Stimulated activated naive CD8-positive, alpha-beta T cell treated with anti-CD3 and anti-CD28 coated beads, Interleukin-15, Interleukin-2, amounts not matched to agents 100 U/mL and 50 U/mL, for 24 hours (primary cell): ENCODE measurements at regions not wholly inside any gene's neighbourhood (a gene's known extent, or its start where the extent isn't known, plus 50 kb on each side); places are given as distances from the start of the nearest gene placed in this dataset.
"Not testable (repeated sequence)": the region's sequence is repeated elsewhere in the genome, so short reads cannot be mapped to it uniquely, and the experiment has no call there.

Experiments used
- ATAC-seq: fragments of 150-1000 bp; cut with Tn5 transposase; one replicate; pipeline ENCODE4 v1.10.0; 2021
- DNase-seq: peaks from one replicate; pipeline ENCODE4 v3.0.0; 2021

- no peak for DNase-seq
- ATAC-seq, result no peak
Observed at GRCh38 chr18:30623401-30624065, 419.0 kb downstream of the DSC3 start.

DNA sequence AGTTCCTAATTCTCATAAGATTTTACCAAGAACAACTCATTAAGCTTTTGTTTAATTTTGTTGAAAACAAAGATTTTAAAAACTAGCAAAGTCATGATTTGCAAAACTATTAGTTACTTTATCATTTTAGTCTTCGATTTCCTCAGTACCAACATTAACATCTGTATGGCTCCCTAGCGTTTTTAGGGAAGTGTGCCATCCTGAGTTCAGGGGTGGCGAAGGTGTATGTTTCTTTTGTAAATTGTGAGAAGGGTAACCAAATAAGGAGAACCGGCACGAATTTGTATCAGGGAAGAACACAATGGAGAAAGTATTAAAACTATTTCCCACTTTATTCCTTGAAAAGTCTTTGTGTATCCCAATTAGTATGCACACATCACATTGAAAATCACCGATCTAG, 419.9 kb downstream of the DSC3 start:
- DNase-seq (no peak), ATAC-seq (no peak)

DNA sequence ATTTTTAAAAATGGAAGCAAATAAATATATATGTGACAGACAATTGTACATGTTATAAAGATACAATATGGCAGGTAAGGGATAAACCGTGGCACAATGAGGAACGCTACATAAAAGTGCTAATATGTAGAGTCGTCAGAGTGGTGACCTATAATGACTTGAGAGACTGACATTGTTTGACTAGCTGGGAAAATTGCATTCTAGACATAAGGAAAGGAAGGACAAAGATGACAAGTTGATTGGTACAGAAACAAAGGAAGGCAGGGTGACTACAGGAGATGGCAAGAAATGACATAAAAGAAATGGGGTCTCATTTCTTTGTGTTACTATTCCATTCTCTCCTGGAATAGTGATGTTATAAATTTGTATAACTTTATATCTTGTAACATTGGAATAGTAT, 420.4 kb downstream of the DSC3 start:
- ATAC-seq, result no peak
- DNase-seq, result no peak

DNA sequence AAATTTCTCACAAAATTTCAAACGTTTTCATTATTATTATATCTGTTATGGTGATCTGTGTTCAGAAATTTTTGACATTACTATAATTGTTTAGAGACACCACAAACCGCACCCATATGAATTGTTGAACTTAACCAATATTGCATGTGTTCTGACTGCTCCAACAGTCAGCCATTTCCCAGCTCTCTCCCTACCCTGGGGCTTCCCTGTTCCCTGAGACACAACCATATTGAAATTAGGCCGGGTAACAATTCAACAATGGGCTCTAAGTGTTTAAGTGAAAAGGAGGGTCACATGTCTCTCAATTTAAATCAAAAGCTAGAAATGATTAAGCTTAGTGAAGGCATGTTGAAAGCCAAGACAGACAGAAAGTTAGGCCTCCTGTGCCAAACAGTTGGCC, 424.0 kb downstream of the DSC3 start:
- no peak for ATAC-seq
- DNase-seq, result no peak

GRCh38 chr18:30616414-30616813, 426.1 kb downstream of the DSC3 start:
- DNase-seq (no peak), ATAC-seq (no peak)

- ATAC-seq (no peak), DNase-seq (no peak)
Observed at GRCh38 chr18:30613467-30613801, 429.1 kb downstream of the DSC3 start.

GRCh38 chr18:30601541-30601940, 441.0 kb downstream of the DSC3 start:
- no peak for ATAC-seq

GRCh38 chr18:30597202-30597601, 445.3 kb downstream of the DSC3 start:
- no peak for DNase-seq

More at GRCh38 chr18:30601541-30601940, 441.0 kb downstream of the DSC3 start:
- DNase-seq, result no peak

DNA sequence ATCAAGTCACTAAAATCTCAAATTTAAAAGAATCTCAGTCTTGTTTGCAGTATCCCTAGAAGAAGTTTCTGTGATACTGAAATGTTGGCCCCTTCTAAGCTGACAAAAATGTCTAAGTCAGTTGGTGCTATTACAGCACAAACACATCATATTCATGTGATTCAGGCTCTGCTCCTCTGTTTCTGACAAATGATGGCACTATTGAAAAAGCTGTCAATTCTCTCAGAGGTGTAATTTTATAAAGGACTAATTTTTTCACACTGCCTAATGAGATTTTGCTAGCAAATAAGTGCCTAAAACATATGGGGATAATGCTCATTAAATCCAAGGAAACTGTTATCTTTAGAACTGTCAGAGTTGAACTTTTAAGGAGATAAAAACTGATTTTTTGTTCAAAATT, 445.9 kb downstream of the DSC3 start:
- DNase-seq (no peak), ATAC-seq (no peak)

More at GRCh38 chr18:30597202-30597601, 445.3 kb downstream of the DSC3 start:
- no peak for ATAC-seq

DNA sequence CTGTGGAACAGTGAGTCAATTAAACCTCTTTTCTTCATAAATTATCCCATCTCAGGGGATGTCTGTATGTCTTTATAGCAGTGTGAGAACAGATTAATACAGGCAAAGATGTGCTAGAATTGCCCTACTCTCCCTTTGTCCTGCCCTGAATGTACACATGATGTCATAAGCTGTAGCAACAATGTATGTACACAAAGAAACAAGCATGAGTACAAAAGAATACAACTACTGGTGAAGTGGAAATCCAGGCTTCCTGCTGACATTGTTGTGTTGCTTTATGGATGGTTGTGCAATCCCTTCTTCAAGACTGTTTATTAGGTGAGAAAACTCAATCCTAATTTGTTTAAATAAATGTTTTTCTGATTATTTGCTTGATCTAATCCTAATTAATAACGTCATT, 446.6 kb downstream of the DSC3 start:
- no peak for ATAC-seq
- no peak for DNase-seq

DNA sequence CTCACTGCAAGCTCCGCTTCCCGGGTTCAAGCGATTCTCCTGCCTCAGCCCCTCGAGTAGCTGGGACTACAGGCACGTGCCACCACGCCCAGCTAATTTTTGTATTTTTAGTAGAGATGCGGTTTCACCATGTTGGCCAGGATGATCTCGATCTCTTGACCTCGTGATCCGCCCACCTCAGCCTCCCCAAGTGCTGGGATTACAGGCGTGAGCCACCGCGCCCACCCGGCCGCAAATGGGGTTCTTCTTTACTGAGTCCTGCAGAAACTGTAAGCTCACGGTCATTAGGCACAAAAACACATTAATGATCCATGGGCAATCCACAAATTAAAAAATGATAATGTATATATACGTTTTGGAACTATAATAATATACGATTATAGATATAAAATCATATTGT, 447.6 kb downstream of the DSC3 start:
- ATAC-seq, DNase-seq: not testable (repeated sequence)

DNA sequence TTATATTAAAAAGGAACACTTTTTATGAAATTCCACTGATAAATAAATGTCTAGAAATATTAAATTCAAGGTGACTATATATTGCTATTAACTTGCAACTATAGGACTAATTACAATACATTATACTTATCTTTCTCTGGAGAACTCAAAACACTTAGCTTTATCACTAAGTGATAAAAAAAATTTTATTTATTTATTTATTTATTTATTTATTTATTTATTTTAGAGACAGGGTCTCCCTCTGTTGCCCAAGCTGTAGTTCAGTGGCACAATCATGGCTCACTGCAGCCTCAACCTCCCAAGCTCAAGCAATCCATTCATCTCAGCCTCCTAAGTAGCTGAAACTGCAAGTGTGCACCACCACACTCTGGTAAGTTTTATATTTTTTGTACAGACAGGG, 451.1 kb downstream of the DSC3 start:
- ATAC-seq (no peak), DNase-seq (no peak)

- DNase-seq (no peak), ATAC-seq (no peak)
Observed at GRCh38 chr18:30588673-30589164, 453.8 kb downstream of the DSC3 start.

DNA sequence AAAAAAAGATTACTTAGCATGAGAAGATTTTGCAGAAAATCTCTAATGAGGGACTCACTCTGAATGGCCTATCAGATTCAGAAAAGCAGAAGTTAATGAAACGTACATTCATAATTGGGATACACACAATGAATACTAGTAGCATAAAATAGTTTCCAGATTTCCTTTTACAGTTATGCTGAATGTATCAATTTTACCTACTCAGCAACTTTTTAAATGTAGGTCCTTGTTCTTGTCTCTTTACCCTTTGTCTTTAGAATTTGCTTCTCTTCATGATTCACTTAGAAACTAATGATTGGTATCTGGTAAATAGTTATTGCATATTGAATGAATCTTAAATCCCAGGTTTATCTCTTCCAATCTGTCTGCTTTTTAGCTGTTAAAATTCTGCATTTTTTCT, 458.8 kb downstream of the DSC3 start:
- ATAC-seq (no peak), DNase-seq (no peak)

DNA sequence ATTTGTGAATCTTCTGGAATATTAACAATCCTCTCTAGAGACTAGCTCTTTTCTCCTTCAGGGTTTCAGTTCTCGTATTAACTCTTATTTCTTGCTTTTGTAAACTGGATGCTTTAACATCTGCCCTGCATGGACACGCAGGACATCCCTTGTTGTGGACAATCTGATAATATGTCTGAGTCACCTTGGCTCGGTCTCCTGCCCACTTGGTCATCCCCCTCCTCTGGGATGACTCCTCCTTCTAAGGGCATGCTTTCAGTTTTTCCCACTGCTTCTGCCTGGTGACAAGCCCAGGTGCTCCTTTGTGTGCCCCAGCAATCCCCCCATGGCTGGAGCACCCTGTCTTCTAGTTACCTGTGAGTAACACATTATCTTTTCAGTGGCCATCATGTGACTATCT, 460.5 kb downstream of the DSC3 start:
- ATAC-seq, result no peak

GRCh38 chr18:30578707-30579106, 463.8 kb downstream of the DSC3 start:
- no peak for DNase-seq
- ATAC-seq, result no peak

More for the DNA sequence above, 460.5 kb downstream of the DSC3 start:
- DNase-seq, result no peak

DNA sequence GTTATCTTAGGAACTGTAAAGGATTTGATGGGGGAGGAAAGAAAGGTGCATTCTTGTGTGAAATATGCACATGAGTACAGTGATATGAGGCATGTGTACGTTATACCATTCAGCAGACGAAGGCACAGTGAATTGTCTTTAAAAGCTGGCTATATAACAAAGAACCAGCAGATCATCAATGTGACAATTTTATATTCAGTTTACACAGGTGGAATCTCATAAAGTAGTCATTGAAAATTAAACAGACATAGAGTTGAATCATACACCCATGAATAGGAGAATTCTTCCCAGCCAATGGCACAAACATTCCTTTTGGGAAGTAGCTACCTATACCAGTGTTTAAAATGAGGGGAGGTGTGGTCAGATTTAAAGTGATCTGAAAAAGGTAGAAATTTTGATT, 470.3 kb downstream of the DSC3 start:
- no peak for ATAC-seq
- DNase-seq, result no peak

DNA sequence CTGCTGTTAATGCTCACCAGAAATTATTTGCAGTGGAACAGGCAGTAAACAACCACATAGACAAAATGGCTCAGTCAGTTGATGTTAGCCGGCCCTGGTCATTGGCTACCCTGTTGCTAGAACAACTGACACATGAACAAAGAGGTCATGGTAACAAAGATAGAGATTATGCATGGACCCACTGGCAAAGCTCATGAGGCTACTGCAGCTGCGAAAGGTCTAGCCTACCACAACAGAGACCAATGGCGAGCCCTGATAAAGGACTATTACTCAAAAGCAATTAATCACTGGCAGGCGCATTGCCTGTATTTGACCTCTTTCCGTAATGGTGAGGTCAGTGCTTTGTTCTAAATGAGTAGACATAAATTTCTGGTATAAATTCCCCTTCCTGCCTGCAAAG, 474.2 kb downstream of the DSC3 start:
- ATAC-seq (no peak), DNase-seq (no peak)

- ATAC-seq (no peak), DNase-seq (no peak)
Observed at GRCh38 chr18:30566877-30567276, 475.7 kb downstream of the DSC3 start.

GRCh38 chr18:30562231-30562630, 480.3 kb downstream of the DSC3 start:
- no peak for DNase-seq
- ATAC-seq, result no peak

- ATAC-seq (no peak), DNase-seq (no peak)
Observed at GRCh38 chr18:30556112-30556511, 486.4 kb downstream of the DSC3 start.

GRCh38 chr18:30545393-30545792, 497.1 kb downstream of the DSC3 start:
- no peak for DNase-seq
- no peak for ATAC-seq

DNA sequence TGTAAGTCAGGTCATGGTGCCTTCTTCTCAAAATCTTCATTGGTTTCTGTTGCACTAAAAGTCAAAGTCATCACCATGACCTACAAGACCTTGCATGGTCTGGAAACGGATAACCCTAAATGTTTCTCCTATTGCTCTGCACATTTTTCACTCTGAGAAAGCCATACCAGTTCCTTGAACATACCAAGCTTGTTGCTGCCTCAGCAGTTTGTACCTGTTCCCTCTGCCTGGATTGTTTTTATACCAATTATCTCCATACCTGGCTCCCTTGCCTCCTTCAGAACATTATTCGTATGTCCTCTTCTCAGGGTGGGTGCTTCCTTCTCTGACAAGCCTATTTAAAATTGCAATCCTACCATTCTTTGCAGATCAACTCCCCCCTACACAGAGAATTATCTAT, 498.4 kb downstream of the DSC3 start:
- DNase-seq, result no peak
- ATAC-seq, result no peak

DNA sequence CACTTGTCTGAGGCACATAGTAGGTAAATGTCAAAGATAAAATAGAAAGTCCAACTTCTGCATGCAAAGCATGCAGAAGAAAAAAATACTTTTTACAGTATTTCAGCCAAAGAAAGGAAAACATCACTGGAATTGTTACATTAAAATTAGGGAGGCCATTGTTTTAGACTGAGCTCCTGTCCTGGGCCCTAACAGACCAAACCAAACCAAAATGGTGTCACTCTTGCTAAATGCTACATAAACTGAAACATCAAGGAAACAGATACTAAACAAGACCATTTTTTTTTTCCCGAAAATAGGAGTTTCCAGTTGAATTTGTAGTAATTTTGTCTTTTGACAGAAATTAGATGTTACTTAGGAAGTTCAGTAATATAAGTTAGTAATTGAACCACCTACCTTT, 508.8 kb downstream of the DSC3 start:
- no peak for ATAC-seq
- DNase-seq, result no peak

DNA sequence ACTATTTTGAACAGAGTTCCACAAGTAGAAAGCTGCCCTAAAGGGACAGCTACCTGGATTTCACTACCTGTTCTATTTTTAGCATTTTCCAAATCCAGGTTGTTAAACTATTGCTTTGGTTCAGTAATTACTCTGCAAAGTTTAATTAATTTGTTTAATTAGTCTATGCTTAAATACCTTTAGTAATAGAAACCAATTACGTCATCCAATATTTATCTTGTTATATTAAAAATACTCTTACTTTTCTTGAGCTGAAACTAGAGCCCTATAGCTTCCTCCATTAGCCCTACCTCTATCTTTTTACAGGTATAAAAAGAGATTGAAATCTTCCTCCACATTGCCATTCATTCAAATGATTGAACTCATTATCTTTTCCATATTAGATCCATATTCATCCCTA, 514.6 kb downstream of the DSC3 start:
- DNase-seq (no peak), ATAC-seq (no peak)
